GM12878 (cell line): ENCODE measurements at regions not wholly inside any gene's neighbourhood (a gene's known extent, or its start where the extent isn't known, plus 50 kb on each side); places are given as distances from the start of the nearest gene placed in this dataset.

Experiments used
- ATAC-seq: fragments of 200-7000 bp; cut with Tn5 transposase; 3 replicates; pipeline ENCODE4 v1.9.1; 2020; ENCODE audit warnings: mild to moderate bottlenecking, moderate library complexity
- BruUV-seq: library from RNA; stranded (reverse); fragments of 400-500 nt; replicated peaks from 2 replicates; lab custom pipeline; 2021; lab: Mats Ljungman, UMichigan
- CTCF ChIA-PET: fragments of 300-600 bp; sonication (Branson Sonifier 250); formaldehyde crosslinking; extraction: SDS; loops from one replicate; lab custom pipeline; 2021; ENCODE audit warnings: inconsistent platforms; lab: Yijun Ruan, JAX
- POLR2A ChIA-PET: fragments of 350-600 bp; formaldehyde crosslinking; extraction: SDS; loops from one replicate; lab custom pipeline; 2021; ENCODE audit warnings: inconsistent platforms; lab: Charles Lee
- RAD21 ChIA-PET: fragments of 300-600 bp; sonication (Branson Sonifier 250); formaldehyde crosslinking; loops from one replicate; lab custom pipeline; 2023; ENCODE audit warnings: antibody characterized with exemption; ENCODE audit not compliant: unreplicated experiment; lab: Charles Lee
- SMC1A ChIA-PET: fragments of 300-600 bp; sonication (Branson Sonifier 250); formaldehyde crosslinking; loops from one replicate; lab custom pipeline; 2023; ENCODE audit not compliant: unreplicated experiment, uncharacterized antibody; lab: Charles Lee
- DNase-seq: peaks from one replicate; pipeline ENCODE4 v3.0.0-alpha.2; 2011; ENCODE audit warnings: low read depth, low spot score
- FAIRE-seq: peaks from 3 replicates; lab custom pipeline; 2011; peaks lifted over from hg19 to GRCh38; lab: Jason Lieb, UNC
- H2AFZ ChIP-seq: 2 replicates; pipeline ENCODE4 v1.6.0; 2011; ENCODE audit warnings: low read depth, low read length, control low read depth; ENCODE audit not compliant: control insufficient read depth
- H3K27ac ChIP-seq: 2 replicates; pipeline ENCODE4 v1.5.1; 2011; ENCODE audit warnings: control low read depth; ENCODE audit not compliant: control insufficient read depth, insufficient read depth
- H3K27me3 ChIP-seq, 2 experiments: replicated peaks in 1 of 2; 2 replicates each; pipeline versions ENCODE4 v1.6.0 to v1.6.1; 2011; ENCODE audit warnings: low read length in 1 of 2; ENCODE audit not compliant: control insufficient read depth in 2 of 2, insufficient read depth in 2 of 2
- H3K36me3 ChIP-seq, 2 experiments: 2 replicates each; pipeline ENCODE4 v1.5.1; 2011; ENCODE audit warnings: low read length in 1 of 2; ENCODE audit not compliant: control insufficient read depth in 2 of 2, insufficient read depth in 2 of 2
- H3K4me1 ChIP-seq: 2 replicates; pipeline ENCODE4 v1.6.1; 2011; ENCODE audit warnings: mild to moderate bottlenecking, low read length, moderate library complexity, mixed read lengths; ENCODE audit not compliant: control insufficient read depth, insufficient read depth
- H3K4me2 ChIP-seq: 2 replicates; pipeline ENCODE4 v1.6.0; 2011; ENCODE audit warnings: control low read depth; ENCODE audit not compliant: control insufficient read depth, insufficient read depth
- H3K4me3 ChIP-seq: fragments of 200-600 bp; sonication (generic); 2 replicates; pipeline ENCODE4 v1.5.1; 2016
- H3K79me2 ChIP-seq: 2 replicates; pipeline ENCODE4 v1.6.0; 2011; ENCODE audit warnings: low read length; ENCODE audit not compliant: control insufficient read depth, insufficient read depth
- H3K9ac ChIP-seq: 2 replicates; pipeline ENCODE4 v1.8.0; 2011; ENCODE audit warnings: low read length, control low read depth, mixed read lengths; ENCODE audit not compliant: control insufficient read depth, insufficient read depth
- H3K9me3 ChIP-seq: replicated peaks from 3 replicates; pipeline ENCODE4 v1.5.1; 2011; ENCODE audit warnings: mild to moderate bottlenecking, low read length; ENCODE audit not compliant: control insufficient read depth, insufficient read depth
- H4K20me1 ChIP-seq: 2 replicates; pipeline ENCODE4 v1.6.0; 2011; ENCODE audit not compliant: control insufficient read depth, insufficient read depth
- BCL3 ChIP-seq: IDR thresholded peaks from 2 replicates; pipeline ENCODE4 v1.6.1; 2011; ENCODE audit warnings: borderline replicate concordance, low read depth, mild to moderate bottlenecking, moderate library complexity, low read length; ENCODE audit not compliant: insufficient read depth, poor library complexity, severe bottlenecking
- BMI1 ChIP-seq: fragments of 450-650 bp; IDR thresholded peaks from 2 replicates; pipeline ENCODE4 v1.6.1; 2016; ENCODE audit warnings: mild to moderate bottlenecking, moderate library complexity, borderline replicate concordance
- CHD2 ChIP-seq: IDR thresholded peaks from 2 replicates; pipeline ENCODE4 v1.6.1; 2011; ENCODE audit warnings: low read depth, low read length, improper control_type of control experiment, borderline replicate concordance
- FOXK2 ChIP-seq: fragments of 450-650 bp; IDR thresholded peaks from 2 replicates; pipeline ENCODE4 v1.6.1; 2017; ENCODE audit warnings: mild to moderate bottlenecking, moderate library complexity
- HDGF ChIP-seq: fragments of 450-650 bp; IDR thresholded peaks from 2 replicates; pipeline ENCODE4 v1.6.1; 2016; ENCODE audit warnings: antibody characterized with exemption
- HSF1 ChIP-seq: fragments of 150-350 bp; IDR thresholded peaks from 2 replicates; pipeline ENCODE4 v1.6.1; 2014; ENCODE audit warnings: mild to moderate bottlenecking, low read depth, low read length
- KAT2A ChIP-seq: conservative IDR thresholded peaks from 2 replicates; pipeline ENCODE4 v1.6.1; 2011; ENCODE audit warnings: low read depth, low read length; ENCODE audit not compliant: control insufficient read depth
- NBN ChIP-seq: fragments of 450-650 bp; IDR thresholded peaks from 2 replicates; pipeline ENCODE4 v1.6.1; 2016
- NFXL1 ChIP-seq: fragments of 450-650 bp; IDR thresholded peaks from 2 replicates; pipeline ENCODE4 v1.6.1; 2017; ENCODE audit warnings: antibody characterized with exemption, mild to moderate bottlenecking, borderline replicate concordance
- NR2F1 ChIP-seq: fragments of 450-650 bp; conservative IDR thresholded peaks from 2 replicates; pipeline ENCODE4 v1.6.1; 2017; ENCODE audit warnings: mild to moderate bottlenecking
- PAX8 ChIP-seq: fragments of 450-650 bp; IDR thresholded peaks from 2 replicates; pipeline ENCODE4 v1.6.1; 2017; ENCODE audit warnings: mild to moderate bottlenecking, moderate library complexity
- RB1 ChIP-seq: fragments of 450-650 bp; formaldehyde crosslinking; IDR thresholded peaks from 2 replicates; pipeline ENCODE4 v1.6.1; 2017; ENCODE audit warnings: mild to moderate bottlenecking, borderline replicate concordance
- SIN3A ChIP-seq: IDR thresholded peaks from 2 replicates; pipeline ENCODE4 v1.6.1; 2012; ENCODE audit warnings: low read depth, low read length, improper control_type of control experiment
- SMARCA5 ChIP-seq: fragments of 450-650 bp; IDR thresholded peaks from 2 replicates; pipeline ENCODE4 v1.6.1; 2017; ENCODE audit warnings: mild to moderate bottlenecking
- SUPT20H ChIP-seq: IDR thresholded peaks from 2 replicates; pipeline ENCODE4 v1.6.1; 2011; ENCODE audit warnings: low read depth, mild to moderate bottlenecking, low read length, moderate library complexity, borderline replicate concordance; ENCODE audit not compliant: control insufficient read depth
- TCF3 ChIP-seq: IDR thresholded peaks from 2 replicates; pipeline ENCODE4 v1.6.1; 2012; ENCODE audit warnings: low read depth, mild to moderate bottlenecking, low read length, borderline replicate concordance; ENCODE audit not compliant: insufficient read depth
- USF1 ChIP-seq: IDR thresholded peaks from 2 replicates; pipeline ENCODE4 v1.6.1; 2011; ENCODE audit warnings: borderline replicate concordance, low read depth, mild to moderate bottlenecking, moderate library complexity, mixed read lengths, low read length; ENCODE audit not compliant: insufficient read depth; ENCODE audit errors: extremely low read length
- ZBTB11 ChIP-seq: fragments of 450-650 bp; formaldehyde crosslinking; IDR thresholded peaks from 2 replicates; pipeline ENCODE4 v1.5.0; 2022; ENCODE audit warnings: mild to moderate bottlenecking, missing genetic modification characterization
- ZNF217 ChIP-seq: fragments of 450-650 bp; IDR thresholded peaks from 2 replicates; pipeline ENCODE4 v1.6.1; 2017; ENCODE audit warnings: antibody characterized with exemption, mild to moderate bottlenecking
- WGBS: methylation state at CpG from one replicate; pipeline ENCODE4 v1.1.6; 2016; ENCODE audit warnings: low lambda C conversion rate; ENCODE audit not compliant: insufficient replicate concordance, insufficient coverage; ENCODE audit errors: missing lambda C conversion rate; 5-methylcytosine and 5-hydroxymethylcytosine counted together
- in situ Hi-C: fragments of 300-500 bp; cut with MboI; formaldehyde crosslinking; loops from 9 replicates; pipeline ENCODE4 v1.14.3; 2018; ENCODE audit warnings: mixed read lengths
- intact Hi-C: fragments of 100-400 bp; cut with micrococcal nuclease; formaldehyde crosslinking; loops from one replicate; pipeline ENCODE4 v1.14.2; 2022; ENCODE audit not compliant: unreplicated experiment

GRCh38 chr9:82242285-82242963 is 253.9 kb downstream of the SPATA31D1 start:
- ATAC-seq = no peak
- no peaks in the 10 kb centered on the region for H3K36me3 ChIP-seq
- no peak for FAIRE-seq
- no peak overlapping the region for H3K9ac ChIP-seq
- no peaks in the 10 kb centered on the region for H3K79me2 ChIP-seq
- no peak overlapping the region for H3K4me3 ChIP-seq
- H3K27me3 ChIP-seq = no peaks in the 10 kb centered on the region
- intact Hi-C loops = no loop called here
- in situ Hi-C loops = no loop called here
- no peak for DNase-seq
- H2AFZ ChIP-seq = no peak overlapping the region
- H3K9me3 ChIP-seq = no peaks in the 10 kb centered on the region
- TF ChIP-seq NFXL1 (no peak), ZBTB11 (CRISPR knock-in tag) (no peak), NR2F1 (no peak), SMARCA5 (no peak), BMI1 (no peak), FOXK2 (no peak), SIN3A (no peak), KAT2A (no peak), CHD2 (no peak), NBN (no peak), SUPT20H (no peak), USF1 (no peak), RB1 (no peak), PAX8 (no peak), TCF3 (no peak), HDGF (no peak), ZNF217 (no peak), HSF1 (no peak), BCL3 (no peak)
- RAD21 ChIA-PET = no interaction called here
- no peak overlapping the region for H3K4me2 ChIP-seq
- SMC1A ChIA-PET = no interaction called here
- WGBS = 0% methylated on average over 5 of the region's 5 CpGs
- H3K27ac ChIP-seq = no peak overlapping the region
- H4K20me1 ChIP-seq = no peaks in the 10 kb centered on the region
- no peaks in the 10 kb centered on the region for H3K4me1 ChIP-seq
- POLR2A ChIA-PET = no interaction called here
- CTCF ChIA-PET = no interaction called here
- BruUV-seq = no TSS peak
